H1 (cell line): ENCODE measurements at regions not wholly inside any gene's neighbourhood (a gene's known extent, or its start where the extent isn't known, plus 50 kb on each side); places are given as distances from the start of the nearest gene placed in this dataset.

Source experiments
- CTCF ChIA-PET: fragments of 300-600 bp; sonication (Branson Sonifier 250); formaldehyde crosslinking; loops from one replicate; lab custom pipeline; 2021; ENCODE audit not compliant: partially characterized antibody; lab: Charles Lee
- POLR2A ChIA-PET: fragments of 300-600 bp; sonication (Branson Sonifier 250); formaldehyde crosslinking; loops from one replicate; lab custom pipeline; 2021; ENCODE audit warnings: inconsistent platforms; ENCODE audit not compliant: partially characterized antibody; lab: Charles Lee
- DNase-seq, 2 experiments: peaks; one replicate each; pipeline versions ENCODE4 v3.0.0 to v3.0.0-alpha.2; 2010 to 2022; ENCODE audit warnings: low spot score in 2 of 2, low read depth in 1 of 2, mixed read lengths in 1 of 2
- FAIRE-seq: peaks from 2 replicates; lab custom pipeline; 2011; peaks lifted over from hg19 to GRCh38; lab: Jason Lieb, UNC
- H2AFZ ChIP-seq: 2 replicates; pipeline ENCODE4 v1.8.1; 2012; ENCODE audit warnings: low read length, inconsistent platforms
- H2AK5ac ChIP-seq: 2 replicates; pipeline ENCODE4 v1.6.1; 2013; ENCODE audit warnings: low read depth, low read length
- H2BK120ac ChIP-seq: replicated peaks from 2 replicates; pipeline ENCODE3; 2013; ENCODE audit warnings: low read depth, low read length, inconsistent platforms
- H2BK12ac ChIP-seq: 2 replicates; pipeline ENCODE4 v1.6.1; 2013; ENCODE audit warnings: low read depth, low read length
- H2BK15ac ChIP-seq: 2 replicates; pipeline ENCODE4 v1.6.1; 2013; ENCODE audit warnings: low read length
- H2BK20ac ChIP-seq: 2 replicates; pipeline ENCODE4 v1.6.1; 2013; ENCODE audit warnings: low read length
- H2BK5ac ChIP-seq: 2 replicates; pipeline ENCODE4 v1.6.1; 2013; ENCODE audit warnings: low read depth, low read length
- H3K14ac ChIP-seq: 2 replicates; pipeline ENCODE4 v1.6.1; 2013; ENCODE audit warnings: inconsistent platforms; ENCODE audit not compliant: insufficient read length
- H3K18ac ChIP-seq: 2 replicates; pipeline ENCODE4 v1.6.1; 2013; ENCODE audit warnings: low read length; ENCODE audit errors: extremely low read depth
- H3K23ac ChIP-seq: 2 replicates; pipeline ENCODE4 v1.6.1; 2013; ENCODE audit warnings: inconsistent platforms; ENCODE audit not compliant: insufficient read length
- H3K23me2 ChIP-seq: 2 replicates; pipeline ENCODE4 v1.6.1; 2013; ENCODE audit warnings: low read depth, low read length
- H3K27ac ChIP-seq: 2 replicates; pipeline ENCODE4 v1.6.1; 2011; ENCODE audit warnings: low read depth, low read length, inconsistent platforms
- H3K27me3 ChIP-seq, 4 experiments: replicated peaks in 1 of 4; 1 replicate in 1 of 4; 2 replicates in 3 of 4; pipeline versions ENCODE4 v1.6.1 to v1.8.1; 2011 to 2013; ENCODE audit warnings: low read length in 3 of 4, mild to moderate bottlenecking in 3 of 4, inconsistent platforms in 2 of 4, mixed read lengths in 2 of 4, moderate library complexity in 1 of 4; ENCODE audit not compliant: control insufficient read depth in 3 of 4, insufficient read depth in 3 of 4; ENCODE audit errors: extremely low read depth in 1 of 4
- H3K36me3 ChIP-seq, 4 experiments: 2 replicates each; pipeline versions ENCODE4 v1.6.1 to v1.8.1; 2011 to 2013; ENCODE audit warnings: mild to moderate bottlenecking in 4 of 4, low read length in 3 of 4, moderate library complexity in 2 of 4, control low read depth in 1 of 4, inconsistent platforms in 1 of 4; ENCODE audit not compliant: insufficient read depth in 4 of 4, control insufficient read depth in 2 of 4
- H3K4ac ChIP-seq: replicated peaks from 2 replicates; pipeline ENCODE3; 2013; ENCODE audit warnings: low read length, low read depth, mixed read lengths, inconsistent platforms; ENCODE audit not compliant: insufficient read length
- H3K4me1 ChIP-seq, 4 experiments: replicated peaks in 1 of 4; 1 replicate in 1 of 4; 2 replicates in 3 of 4; pipeline versions ENCODE4 v1.6.1 to v1.8.1; 2011 to 2013; ENCODE audit warnings: low read length in 3 of 4, inconsistent platforms in 2 of 4, mixed read lengths in 1 of 4; ENCODE audit not compliant: insufficient read depth in 4 of 4, control insufficient read depth in 3 of 4
- H3K4me2 ChIP-seq, 2 experiments: 2 replicates each; pipeline versions ENCODE4 v1.6.1 to v1.8.1; 2011 to 2013; ENCODE audit warnings: low read depth in 2 of 2, low read length in 2 of 2, control low read depth in 1 of 2, inconsistent platforms in 1 of 2, mild to moderate bottlenecking in 1 of 2; ENCODE audit not compliant: insufficient read depth in 1 of 2
- H3K4me3 ChIP-seq, 4 experiments: fragments of 200-600, 300-600 bp in 1 of 4; sonication (generic), shearing (Covaris generic), sonication (Bioruptor Twin) in 1 of 4; 2 replicates each; pipeline versions ENCODE4 v1.5.1 to v1.8.1; 2011 to 2016; ENCODE audit warnings: low read length in 4 of 4, low read depth in 3 of 4, control low read depth in 2 of 4, inconsistent platforms in 2 of 4, mild to moderate bottlenecking in 2 of 4, mixed read lengths in 1 of 4, moderate library complexity in 1 of 4; ENCODE audit not compliant: insufficient read depth in 2 of 4; ENCODE audit errors: extremely low read depth in 1 of 4
- H3K56ac ChIP-seq: replicated peaks from 2 replicates; pipeline ENCODE3; 2013; ENCODE audit warnings: low read depth, mild to moderate bottlenecking, mixed read lengths, low read length, inconsistent platforms; ENCODE audit not compliant: insufficient read length
- H3K79me1 ChIP-seq: 2 replicates; pipeline ENCODE4 v1.6.1; 2013; ENCODE audit warnings: low read depth, low read length, control low read depth
- H3K79me2 ChIP-seq, 2 experiments: 2 replicates each; pipeline versions ENCODE4 v1.6.1 to v1.8.1; 2012 to 2013; ENCODE audit warnings: low read length in 2 of 2, mild to moderate bottlenecking in 2 of 2, inconsistent platforms in 1 of 2; ENCODE audit not compliant: insufficient read depth in 2 of 2, control insufficient read depth in 1 of 2
- H3K9ac ChIP-seq, 4 experiments: replicated peaks in 1 of 4; 1 replicate in 1 of 4; 2 replicates in 3 of 4; pipeline versions ENCODE4 v1.6.1 to v1.8.1; 2011 to 2013; ENCODE audit warnings: low read depth in 3 of 4, low read length in 3 of 4, control low read depth in 2 of 4, mild to moderate bottlenecking in 2 of 4, moderate library complexity in 2 of 4, inconsistent platforms in 1 of 4; ENCODE audit errors: extremely low read depth in 1 of 4
- H3K9me3 ChIP-seq, 2 experiments: 2 replicates each; pipeline versions ENCODE4 v1.6.1 to v1.8.1; 2012 to 2013; ENCODE audit warnings: mild to moderate bottlenecking in 2 of 2, moderate library complexity in 2 of 2, control low read depth in 1 of 2, inconsistent platforms in 1 of 2, low read depth in 1 of 2, low read length in 1 of 2, mixed read lengths in 1 of 2; ENCODE audit not compliant: insufficient read depth in 2 of 2
- H4K20me1 ChIP-seq, 2 experiments: replicated peaks in 1 of 2; 2 replicates each; pipeline versions ENCODE3 to v1.8.1; 2011 to 2013; ENCODE audit warnings: inconsistent platforms in 2 of 2, low read length in 2 of 2, mild to moderate bottlenecking in 1 of 2; ENCODE audit not compliant: insufficient read depth in 2 of 2, control insufficient read depth in 1 of 2
- H4K5ac ChIP-seq: 2 replicates; pipeline ENCODE4 v1.6.1; 2013; ENCODE audit warnings: low read length, low read depth, mixed read lengths, inconsistent platforms; ENCODE audit not compliant: insufficient read length
- H4K8ac ChIP-seq: 2 replicates; pipeline ENCODE4 v1.8.0; 2013; ENCODE audit warnings: mild to moderate bottlenecking, moderate library complexity, low read length, inconsistent platforms; ENCODE audit not compliant: insufficient read depth; ENCODE audit errors: extremely low read depth
- H4K91ac ChIP-seq: replicated peaks from 2 replicates; pipeline ENCODE3; 2013; ENCODE audit warnings: low read length, mixed read lengths, inconsistent platforms; ENCODE audit not compliant: insufficient read length
- WGBS, 2 experiments: shearing (Covaris generic) in 1 of 2; methylation state at CpG; one replicate each; pipeline versions ENCODE4 v1.1.6 to v1.1.7; 2013 to 2015; ENCODE audit warnings: low lambda C conversion rate in 2 of 2, mixed read lengths in 2 of 2, inconsistent platforms in 1 of 2, low coverage in 1 of 2, missing lambda C conversion rate in 1 of 2; ENCODE audit not compliant: insufficient replicate concordance in 2 of 2, insufficient coverage in 1 of 2, insufficient read length in 1 of 2; ENCODE audit errors: extremely low coverage in 1 of 2, missing lambda C conversion rate in 1 of 2; 5-methylcytosine and 5-hydroxymethylcytosine counted together

GRCh38 chr2:120990451-120990871 lies 254.8 kb downstream of the GLI2 start:
- H2BK20ac ChIP-seq: no peak overlapping the region
- ChIA-PET CTCF (interaction anchor here (0.6 to 1.3 kb wide), 3 partner anchors 32 to 290 kb away, joined by 3 read pairs; no protein-coding TSS in a partner anchor), POLR2A (no interaction called here)
- H2BK5ac ChIP-seq: no peak overlapping the region
- peaks cover 3% of the 10 kb centered on the region; the same call in 1 of the 2 replicates for H3K79me1 ChIP-seq
- H3K4me2 ChIP-seq: no peak overlapping the region
- H3K23ac ChIP-seq: no peak overlapping the region
- no peaks in the 10 kb centered on the region for H3K9me3 ChIP-seq
- H2BK120ac ChIP-seq: no peak overlapping the region
- no peak overlapping the region for H4K5ac ChIP-seq
- H3K4me1 ChIP-seq: no peaks in the 10 kb centered on the region; a peak in 1 of 7 replicates
- no peak overlapping the region for H2BK15ac ChIP-seq
- no peak overlapping the region for H4K8ac ChIP-seq
- H3K36me3 ChIP-seq: peaks cover 11 to 53% (median 43%) of the 10 kb centered on the region in 4 experiments
- no peak for FAIRE-seq
- H3K14ac ChIP-seq: no peak overlapping the region
- H3K4me3 ChIP-seq: no peak overlapping the region
- H3K79me2 ChIP-seq: no peaks in the 10 kb centered on the region
- no peak overlapping the region for H2AK5ac ChIP-seq
- peak in 1 of 2 experiments; percentile 39 for DNase-seq
- H3K4ac ChIP-seq: no peak overlapping the region
- no peak overlapping the region for H3K27ac ChIP-seq
- no peak overlapping the region for H2AFZ ChIP-seq
- H3K27me3 ChIP-seq: no peaks in the 10 kb centered on the region
- H3K9ac ChIP-seq: no peak overlapping the region
- no peak overlapping the region for H3K18ac ChIP-seq
- H4K20me1 ChIP-seq: peaks cover 8% of the 10 kb centered on the region in 2 experiments
- no peak overlapping the region for H3K56ac ChIP-seq
- H2BK12ac ChIP-seq: no peak overlapping the region
- H4K91ac ChIP-seq: no peak overlapping the region
- WGBS, 2 experiments: 86% methylated on average over 12 of the region's 15 CpGs; no CpG with 5 or more reads in 1 of the 2 experiments
- no peaks in the 10 kb centered on the region for H3K23me2 ChIP-seq
